Endodermal cell (in vitro differentiated cells): ENCODE measurements at regions not wholly inside any gene's neighbourhood (a gene's known extent, or its start where the extent isn't known, plus 50 kb on each side); places are given as distances from the start of the nearest gene placed in this dataset.

Source experiments
- DNase-seq: peaks from one replicate; pipeline ENCODE4 v3.0.0-alpha.2; 2017
- H3K27ac ChIP-seq: 2 replicates; pipeline ENCODE4 v1.5.1; 2013; ENCODE audit warnings: mild to moderate bottlenecking, low read depth, low read length, moderate library complexity
- H3K27me3 ChIP-seq: 2 replicates; pipeline ENCODE4 v1.6.1; 2013; ENCODE audit warnings: mild to moderate bottlenecking, low read length, moderate library complexity; ENCODE audit not compliant: insufficient read depth, control insufficient read depth, poor library complexity, severe bottlenecking
- H3K36me3 ChIP-seq: 2 replicates; pipeline ENCODE4 v1.7.0; 2013; ENCODE audit warnings: mild to moderate bottlenecking, low read length, moderate library complexity; ENCODE audit not compliant: control insufficient read depth, insufficient read depth
- H3K4me1 ChIP-seq: one replicate; pipeline ENCODE4 v1.7.0; 2013; ENCODE audit warnings: low read length; ENCODE audit not compliant: control insufficient read depth, insufficient read depth
- H3K4me3 ChIP-seq: 2 replicates; pipeline ENCODE4 v1.5.1; 2013; ENCODE audit warnings: mild to moderate bottlenecking, low read length, moderate library complexity
- H3K9ac ChIP-seq: 2 replicates; pipeline ENCODE4 v1.6.1; 2013; ENCODE audit warnings: mild to moderate bottlenecking, low read length, moderate library complexity; ENCODE audit not compliant: poor library complexity, severe bottlenecking; ENCODE audit errors: extremely low read depth
- H3K9me3 ChIP-seq: 2 replicates; pipeline ENCODE4 v1.6.1; 2013; ENCODE audit warnings: mild to moderate bottlenecking, low read length, moderate library complexity; ENCODE audit not compliant: control insufficient read depth
- H3K27ac Mint-ChIP-seq: 2 replicates; pipeline ENCODE4 v1.8.0; 2020; ENCODE audit warnings: mixed read lengths
- H3K27me3 Mint-ChIP-seq: 2 replicates; pipeline ENCODE4 v1.8.0; 2021; ENCODE audit warnings: mild to moderate bottlenecking, mixed read lengths; ENCODE audit not compliant: insufficient read depth
- H3K36me3 Mint-ChIP-seq: 2 replicates; pipeline ENCODE4 v1.8.0; 2020; ENCODE audit warnings: low read depth, mixed read lengths
- H3K4me1 Mint-ChIP-seq: 2 replicates; pipeline ENCODE4 v1.8.0; 2020; ENCODE audit warnings: mixed read lengths
- H3K4me3 Mint-ChIP-seq: 2 replicates; pipeline ENCODE4 v1.8.0; 2020; ENCODE audit warnings: mild to moderate bottlenecking, moderate library complexity, mixed read lengths
- H3K9me3 Mint-ChIP-seq: 2 replicates; pipeline ENCODE4 v1.8.0; 2020; ENCODE audit warnings: mild to moderate bottlenecking, mixed read lengths
- CTCF ChIP-seq: fragments of 200-600 bp; sonication (generic); conservative IDR thresholded peaks from 2 replicates; pipeline ENCODE4 v1.5.0; 2021; ENCODE audit warnings: antibody characterized with exemption, mild to moderate bottlenecking
- WGBS, 2 experiments: methylation state at CpG; one replicate each; pipeline versions ENCODE4 v1.1.5 to v1.1.7; 2013; ENCODE audit warnings: missing lambda C conversion rate in 2 of 2, mixed read lengths in 1 of 2; ENCODE audit not compliant: insufficient coverage in 1 of 2, insufficient read length in 1 of 2; 5-methylcytosine and 5-hydroxymethylcytosine counted together

- DNase-seq: no peak
- no peak overlapping the region for H3K27ac ChIP-seq
- Mint-ChIP-seq H3K4me1 (peaks cover 12% of the 10 kb centered on the region), H3K4me3 (no peak overlapping the region), H3K9me3 (no peaks in the 10 kb centered on the region), H3K27me3 (no peaks in the 10 kb centered on the region), H3K36me3 (no peaks in the 10 kb centered on the region), H3K27ac (no peak overlapping the region)
- no peak overlapping the region for H3K9ac ChIP-seq
- H3K36me3 ChIP-seq: no peaks in the 10 kb centered on the region
- no peak overlapping the region for H3K4me3 ChIP-seq
- H3K9me3 ChIP-seq: no peaks in the 10 kb centered on the region
- WGBS, 2 experiments: 75 to 80% methylated on average over 2 of the region's 2 CpGs
- no peaks in the 10 kb centered on the region for H3K27me3 ChIP-seq
- H3K4me1 ChIP-seq: no peaks in the 10 kb centered on the region
- no peak for TF ChIP-seq CTCF
Measured at GRCh38 chr7:13044309-13044708, 356.9 kb downstream of the ARL4A start.

- Mint-ChIP-seq H3K36me3 (no peaks in the 10 kb centered on the region), H3K4me3 (no peak overlapping the region), H3K27me3 (no peaks in the 10 kb centered on the region), H3K9me3 (no peaks in the 10 kb centered on the region), H3K27ac (no peak overlapping the region), H3K4me1 (peaks cover 9% of the 10 kb centered on the region)
- H3K27ac ChIP-seq: no peak overlapping the region
- no peaks in the 10 kb centered on the region for H3K4me1 ChIP-seq
- no peaks in the 10 kb centered on the region for H3K36me3 ChIP-seq
- H3K4me3 ChIP-seq: no peak overlapping the region
- no peaks in the 10 kb centered on the region for H3K9me3 ChIP-seq
- H3K27me3 ChIP-seq: no peaks in the 10 kb centered on the region
- no peak for DNase-seq
- 85 to 92% methylated on average over 3 to 4 of the region's 4 CpGs for WGBS, 2 experiments
- no peak overlapping the region for H3K9ac ChIP-seq
- peak; percentile 54 for TF ChIP-seq CTCF
Measured at GRCh38 chr7:13047061-13047460, 359.6 kb downstream of the ARL4A start.

GRCh38 chr7:13049946-13050345, 362.5 kb downstream of the ARL4A start:
- H3K36me3 ChIP-seq: no peaks in the 10 kb centered on the region
- no peak overlapping the region for H3K9ac ChIP-seq
- no peak overlapping the region for H3K4me3 Mint-ChIP-seq
- H3K27me3 Mint-ChIP-seq: no peaks in the 10 kb centered on the region
- H3K27ac ChIP-seq: peak overlapping the region; percentile 22
- TF ChIP-seq CTCF: no peak
- WGBS, 2 experiments: 83 to 95% methylated on average over 3 of the region's 3 CpGs
- no peak overlapping the region for H3K4me3 ChIP-seq
- H3K4me1 ChIP-seq: no peaks in the 10 kb centered on the region
- no peak for DNase-seq
- no peaks in the 10 kb centered on the region for H3K36me3 Mint-ChIP-seq
- H3K27ac Mint-ChIP-seq: no peak overlapping the region
- H3K4me1 Mint-ChIP-seq: peaks cover 4% of the 10 kb centered on the region
- no peaks in the 10 kb centered on the region for H3K9me3 ChIP-seq
- no peaks in the 10 kb centered on the region for H3K27me3 ChIP-seq
- H3K9me3 Mint-ChIP-seq: no peaks in the 10 kb centered on the region
